ENCODE measurements at regions not wholly inside any gene's neighbourhood (a gene's known extent, or its start where the extent isn't known, plus 50 kb on each side); places are given as distances from the start of the nearest gene placed in this dataset.

- TF ChIP-seq POLR2A (IDR thresholded peaks at IDR 0.05; ENCODE audit: low read depth, low read length) (no peak), NFIC (IDR thresholded peaks at IDR 0.05; ENCODE audit: low read depth, low read length) (no peak), CTCF (IDR thresholded peaks at IDR 0.05 in 2 of 3, conservative IDR thresholded peaks at IDR 0.05 in 1 of 3; ENCODE audit: control insufficient read depth in 2 of 3, extremely low read depth in 1 of 3, insufficient read depth in 1 of 3, low read depth in 3 of 3, low read length in 3 of 3) (no peak), POLR2AphosphoS5 (IDR thresholded peaks at IDR 0.05; ENCODE audit: low read length) (no peak), CEBPZ (IDR thresholded peaks at IDR 0.05; ENCODE audit: low read depth, low read length) (no peak), PML (IDR thresholded peaks at IDR 0.05; ENCODE audit: low read length) (no peak), MYC (IDR thresholded peaks at IDR 0.05; ENCODE audit: insufficient read depth, insufficient read length, insufficient replicate concordance, low read length, severe bottlenecking) (no peak)
Measured at GRCh38 chr4:106584337-106584989, 215.9 kb upstream of the GIMD1 start.
